Esophagus squamous epithelium (tissue), 4 donors: ENCODE measurements at regions not wholly inside any gene's neighbourhood (a gene's known extent, or its start where the extent isn't known, plus 50 kb on each side); places are given as distances from the start of the nearest gene placed in this dataset.

Experiments
- CTCF ChIP-seq, 6 experiments: fragments of 450-650 bp in 4 of 6; fragments of 200-600 bp in 2 of 6; sonication (generic) in 2 of 6; IDR thresholded peaks; one replicate each; pipeline ENCODE4 v1.5.1; 2016 to 2019; ENCODE audit warnings: antibody characterized with exemption in 6 of 6, mild to moderate bottlenecking in 4 of 6, moderate library complexity in 4 of 6
- POLR2A ChIP-seq, 4 donors: fragments of 450-650 bp; IDR thresholded peaks; one replicate each; pipeline ENCODE4 v1.6.1; 2017; ENCODE audit warnings: antibody characterized with exemption in 4 of 4, mild to moderate bottlenecking in 4 of 4, moderate library complexity in 3 of 4

- TF ChIP-seq CTCF (IDR thresholded peaks at IDR 0.05), result no peak
- TF ChIP-seq POLR2A (IDR thresholded peaks at IDR 0.05), result no peak
Observed at GRCh38 chr16:64346080-64346479, 775.8 kb downstream of the CDH11 start.
